Lower lobe of right lung (tissue), 2 donors: ENCODE measurements at regions not wholly inside any gene's neighbourhood (a gene's known extent, or its start where the extent isn't known, plus 50 kb on each side); places are given as distances from the start of the nearest gene placed in this dataset.

Experiments
- ATAC-seq, 2 donors: fragments of 200-7000 bp; cut with Tn5 transposase; one replicate each; pipeline ENCODE4 v1.9.1; 2020 to 2022; ENCODE audit warnings: mild to moderate bottlenecking in 2 of 2, moderate library complexity in 2 of 2
- DNase-seq: peaks from one replicate; pipeline ENCODE4 v3.0.0-alpha.2; 2020
- H3K27ac ChIP-seq: fragments of 200-600 bp; one replicate; pipeline ENCODE4 v1.8.0; 2022
- H3K27me3 ChIP-seq: fragments of 200-600 bp; one replicate; pipeline ENCODE4 v1.8.0; 2022; ENCODE audit warnings: low read depth
- H3K36me3 ChIP-seq: fragments of 200-600 bp; one replicate; pipeline ENCODE4 v1.8.0; 2022; ENCODE audit warnings: mild to moderate bottlenecking
- H3K4me1 ChIP-seq: fragments of 200-600 bp; one replicate; pipeline ENCODE4 v1.8.0; 2022
- H3K4me3 ChIP-seq: fragments of 200-600 bp; one replicate; pipeline ENCODE4 v1.8.0; 2022; ENCODE audit warnings: mild to moderate bottlenecking
- H3K9me3 ChIP-seq: fragments of 200-600 bp; one replicate; pipeline ENCODE4 v1.8.0; 2022
- intact Hi-C: fragments of 100-400 bp; cut with DNase I; formaldehyde crosslinking; loops from one replicate; pipeline ENCODE4 v1.11.0; 2022
- TF ChIP-seq, protein P1 (sequence below): fragments of 200-600 bp; IDR thresholded peaks from one replicate; pipeline ENCODE4 v1.8.0; 2022; ENCODE audit warnings: antibody characterized with exemption, mild to moderate bottlenecking
- donor health status: DM: no; HTN: yes; CAD: no; lungs with severe emphysema.

DNA sequence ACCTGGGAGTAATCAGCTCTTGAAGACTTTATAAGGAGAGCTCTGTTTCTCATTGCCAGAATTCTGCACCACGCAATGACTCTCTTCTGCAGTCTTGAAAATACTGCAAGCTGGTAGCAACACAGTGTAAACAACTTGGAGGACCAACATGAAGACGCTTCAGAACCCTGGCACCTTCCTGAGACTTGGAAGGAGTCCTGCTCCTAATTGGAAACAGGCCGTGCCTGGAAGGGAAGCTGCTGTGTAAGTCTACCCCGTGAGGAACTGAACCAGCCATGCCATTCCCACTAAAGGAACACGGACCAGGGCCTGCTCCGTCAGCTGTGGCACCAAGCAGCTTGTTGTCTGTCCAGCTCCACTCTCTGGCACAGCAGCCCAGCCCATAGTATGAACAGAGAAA is 171.1 kb downstream of the PAX3 start:
- intact Hi-C loops, result no loop called here
- H3K36me3 ChIP-seq, result no peaks in the 10 kb centered on the region
- no peaks in the 10 kb centered on the region for H3K9me3 ChIP-seq
- no peak overlapping the region for H3K27ac ChIP-seq
- no peaks in the 10 kb centered on the region for H3K27me3 ChIP-seq
- ATAC-seq, result peak; percentile 23 to 30
- H3K4me1 ChIP-seq, result no peaks in the 10 kb centered on the region
- TF ChIP-seq, protein P1, sequence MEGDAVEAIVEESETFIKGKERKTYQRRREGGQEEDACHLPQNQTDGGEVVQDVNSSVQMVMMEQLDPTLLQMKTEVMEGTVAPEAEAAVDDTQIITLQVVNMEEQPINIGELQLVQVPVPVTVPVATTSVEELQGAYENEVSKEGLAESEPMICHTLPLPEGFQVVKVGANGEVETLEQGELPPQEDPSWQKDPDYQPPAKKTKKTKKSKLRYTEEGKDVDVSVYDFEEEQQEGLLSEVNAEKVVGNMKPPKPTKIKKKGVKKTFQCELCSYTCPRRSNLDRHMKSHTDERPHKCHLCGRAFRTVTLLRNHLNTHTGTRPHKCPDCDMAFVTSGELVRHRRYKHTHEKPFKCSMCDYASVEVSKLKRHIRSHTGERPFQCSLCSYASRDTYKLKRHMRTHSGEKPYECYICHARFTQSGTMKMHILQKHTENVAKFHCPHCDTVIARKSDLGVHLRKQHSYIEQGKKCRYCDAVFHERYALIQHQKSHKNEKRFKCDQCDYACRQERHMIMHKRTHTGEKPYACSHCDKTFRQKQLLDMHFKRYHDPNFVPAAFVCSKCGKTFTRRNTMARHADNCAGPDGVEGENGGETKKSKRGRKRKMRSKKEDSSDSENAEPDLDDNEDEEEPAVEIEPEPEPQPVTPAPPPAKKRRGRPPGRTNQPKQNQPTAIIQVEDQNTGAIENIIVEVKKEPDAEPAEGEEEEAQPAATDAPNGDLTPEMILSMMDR, result no peak
- H3K4me3 ChIP-seq, result no peak overlapping the region
- DNase-seq, result no peak

DNA sequence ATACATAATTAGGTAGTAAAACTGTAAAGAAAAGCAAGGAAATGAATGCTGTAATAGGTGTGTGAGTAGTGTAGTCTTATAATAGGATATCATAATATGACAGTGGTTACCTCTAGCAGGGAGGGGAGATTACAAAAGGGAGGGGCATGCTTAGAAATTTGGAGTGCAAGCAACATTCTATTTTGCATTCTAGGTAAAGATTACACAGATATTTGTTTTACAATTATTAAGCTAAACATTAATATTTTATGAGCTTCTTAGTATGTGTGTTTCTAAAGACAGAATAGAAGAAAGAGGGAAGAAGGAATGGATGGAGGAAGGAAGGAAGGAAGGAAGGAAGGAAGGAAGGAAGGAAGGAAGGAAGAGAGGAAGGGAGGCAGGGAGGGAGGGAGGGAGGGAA is 177.9 kb downstream of the PAX3 start:
- DNase-seq, result no peak
- no peaks in the 10 kb centered on the region for H3K4me1 ChIP-seq
- H3K27ac ChIP-seq, result no peak overlapping the region
- no peak overlapping the region for H3K4me3 ChIP-seq
- H3K9me3 ChIP-seq, result no peaks in the 10 kb centered on the region
- ATAC-seq, result no peak
- TF ChIP-seq, protein P1, result no peak
- no peaks in the 10 kb centered on the region for H3K36me3 ChIP-seq
- no peaks in the 10 kb centered on the region for H3K27me3 ChIP-seq
- intact Hi-C loops, result no loop called here

DNA sequence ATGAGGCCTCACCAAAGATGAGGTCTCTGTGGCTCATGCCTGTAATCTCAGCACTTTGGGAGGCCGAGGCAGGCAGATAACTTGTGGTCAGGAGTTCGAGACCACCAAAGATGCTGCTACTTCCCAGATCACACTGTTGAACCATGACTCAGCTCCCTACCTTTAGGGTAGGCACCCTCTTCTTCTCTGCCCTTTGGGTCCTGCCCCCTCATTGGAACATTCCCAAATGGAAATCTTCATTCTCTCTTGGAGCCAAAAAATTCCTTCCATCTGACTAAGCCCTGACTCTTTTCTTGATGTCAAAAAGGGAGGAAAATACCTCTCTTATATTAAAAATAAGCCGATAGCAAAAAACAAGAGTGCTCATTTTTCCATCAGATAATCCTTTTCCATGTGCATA is 183.5 kb downstream of the PAX3 start:
- TF ChIP-seq, protein P1, result no peak

DNA sequence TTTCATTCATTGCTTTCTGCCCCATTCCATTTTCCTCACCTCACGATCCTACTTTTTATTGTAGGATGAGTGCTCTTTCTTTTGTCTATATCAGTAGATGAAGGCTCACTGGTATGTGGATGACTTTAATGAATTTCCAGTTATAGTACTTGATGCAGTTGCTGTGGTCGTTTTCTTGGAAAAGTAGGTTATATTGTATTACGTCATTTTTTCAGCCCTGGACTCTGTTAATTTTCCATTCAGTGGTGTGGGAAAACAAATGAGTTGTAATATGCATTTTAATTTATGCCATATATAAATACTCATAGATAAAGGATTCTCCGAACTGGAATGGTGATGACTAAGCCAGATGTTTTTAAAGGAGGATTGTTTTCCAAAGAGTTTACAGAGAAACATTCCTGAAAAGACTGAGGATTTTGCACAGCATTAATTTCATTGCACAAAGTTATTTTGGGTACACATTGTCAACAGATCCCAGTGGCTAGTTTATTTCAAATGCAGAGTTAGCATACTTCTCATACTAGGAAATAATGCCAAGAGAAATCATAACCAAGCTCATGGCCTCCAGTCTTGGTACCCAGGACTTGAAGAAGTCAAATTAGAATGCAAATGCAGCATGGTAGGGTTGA is 189.7 kb downstream of the PAX3 start:
- Histone ChIP-seq H3K4me1 (no peaks in the 10 kb centered on the region), H3K4me3 (no peak overlapping the region), H3K36me3 (no peaks in the 10 kb centered on the region), H3K9me3 (no peaks in the 10 kb centered on the region), H3K27me3 (no peaks in the 10 kb centered on the region), H3K27ac (no peak overlapping the region)
- intact Hi-C loops, result no loop called here
- no peak for ATAC-seq
- no peak for DNase-seq
- TF ChIP-seq, protein P1, result no peak

More for the DNA sequence above, 183.5 kb downstream of the PAX3 start:
- Histone ChIP-seq H3K9me3 (no peaks in the 10 kb centered on the region), H3K4me3 (no peak overlapping the region), H3K4me1 (no peaks in the 10 kb centered on the region), H3K36me3 (no peaks in the 10 kb centered on the region), H3K27ac (no peak overlapping the region), H3K27me3 (no peaks in the 10 kb centered on the region)
- intact Hi-C loops, result no loop called here
- ATAC-seq, result no peak
- DNase-seq, result no peak

DNA sequence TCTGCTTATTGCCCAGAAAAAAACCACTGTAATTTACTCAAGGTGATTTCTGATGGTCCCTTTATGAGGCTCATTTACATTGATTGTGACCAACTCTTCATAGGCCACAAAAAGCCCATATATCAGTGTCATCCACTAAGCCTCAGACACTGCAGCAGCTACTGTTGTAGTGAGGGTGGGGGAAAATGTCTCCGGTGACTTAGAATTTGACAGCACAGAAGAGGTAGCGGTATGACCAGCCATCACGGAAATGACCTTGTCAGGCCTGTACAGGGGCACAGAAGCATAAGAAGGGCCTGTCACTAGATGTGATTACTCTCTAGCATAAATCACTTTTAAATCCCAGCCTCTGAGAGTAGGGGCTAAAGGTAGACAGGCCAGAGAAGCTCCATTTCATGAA is 190.3 kb downstream of the PAX3 start:
- no peak for ATAC-seq
- no peak for DNase-seq
- no peaks in the 10 kb centered on the region for H3K27me3 ChIP-seq
- H3K36me3 ChIP-seq, result no peaks in the 10 kb centered on the region
- H3K4me3 ChIP-seq, result no peak overlapping the region
- no peak overlapping the region for H3K27ac ChIP-seq
- TF ChIP-seq, protein P1, result no peak
- no peaks in the 10 kb centered on the region for H3K4me1 ChIP-seq
- intact Hi-C loops, result no loop called here
- H3K9me3 ChIP-seq, result no peaks in the 10 kb centered on the region
